ENCODE measurements at regions not wholly inside any gene's neighbourhood (a gene's known extent, or its start where the extent isn't known, plus 50 kb on each side); places are given as distances from the start of the nearest gene placed in this dataset.
"Not testable (repeated sequence)": the region's sequence is repeated elsewhere in the genome, so short reads cannot be mapped to it uniquely, and the experiment has no call there.

DNA sequence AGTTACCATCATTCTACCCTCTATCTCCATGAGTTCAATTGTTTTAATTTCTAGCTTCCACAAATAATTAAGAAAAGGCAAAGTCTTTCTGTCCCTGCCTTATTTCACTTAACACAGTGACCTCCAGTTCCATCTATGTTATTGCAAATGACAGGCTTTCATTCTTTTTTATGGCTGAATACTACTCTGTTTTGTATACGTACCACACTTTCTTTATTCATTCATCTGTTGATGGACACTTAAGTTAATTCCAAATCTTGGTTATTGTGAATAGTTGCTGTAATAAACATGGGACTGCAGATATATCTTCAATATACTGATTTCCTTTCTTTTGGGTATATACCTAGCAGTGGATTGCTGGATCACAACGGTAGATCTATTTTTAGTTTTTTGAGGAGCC, 314.1 kb downstream of the SV2B start:
- DNase-seq (ENCODE audit: low read depth), result no peak

DNA sequence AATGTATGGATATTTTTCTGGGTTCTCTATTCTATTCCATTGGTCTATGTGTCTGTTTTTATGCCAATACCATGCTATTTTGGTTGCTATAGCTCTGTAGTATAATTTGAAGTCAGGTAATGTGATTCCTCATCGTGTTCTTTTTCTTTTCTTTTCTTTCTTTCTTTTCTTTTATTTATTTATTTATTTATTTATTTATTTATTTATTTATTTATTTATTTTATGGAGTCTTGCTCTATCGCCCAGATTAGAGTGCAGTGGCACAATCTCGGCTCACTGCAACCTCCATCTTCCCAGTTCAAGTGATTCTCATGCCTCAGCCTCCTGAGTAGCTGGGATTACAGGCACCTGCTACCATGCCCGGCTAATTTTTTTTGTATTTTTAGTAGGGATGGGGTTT, 315.2 kb downstream of the SV2B start:
- DNase-seq (ENCODE audit: low read depth), result not testable (repeated sequence)

DNA sequence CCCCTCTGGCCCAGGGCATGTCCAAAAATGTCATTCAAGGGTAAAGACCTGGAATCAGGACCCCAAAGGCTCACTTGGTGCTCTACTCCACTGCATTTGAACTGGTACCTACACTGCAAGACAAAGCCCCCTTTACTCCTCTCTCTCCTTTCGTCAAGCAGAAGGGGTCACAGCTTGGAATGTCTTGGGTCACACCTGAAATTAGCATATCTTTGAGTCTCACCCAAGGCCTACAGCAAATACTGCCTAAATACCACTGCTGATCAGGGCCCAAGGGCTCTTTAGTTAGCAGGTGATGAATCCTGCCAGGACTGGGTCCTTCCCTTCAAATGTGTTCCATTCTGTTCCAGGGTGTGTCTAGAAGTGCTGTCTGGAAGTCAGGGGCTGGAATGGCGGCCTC, 320.6 kb downstream of the SV2B start:
- DNase-seq (ENCODE audit: low read depth), result no peak

DNA sequence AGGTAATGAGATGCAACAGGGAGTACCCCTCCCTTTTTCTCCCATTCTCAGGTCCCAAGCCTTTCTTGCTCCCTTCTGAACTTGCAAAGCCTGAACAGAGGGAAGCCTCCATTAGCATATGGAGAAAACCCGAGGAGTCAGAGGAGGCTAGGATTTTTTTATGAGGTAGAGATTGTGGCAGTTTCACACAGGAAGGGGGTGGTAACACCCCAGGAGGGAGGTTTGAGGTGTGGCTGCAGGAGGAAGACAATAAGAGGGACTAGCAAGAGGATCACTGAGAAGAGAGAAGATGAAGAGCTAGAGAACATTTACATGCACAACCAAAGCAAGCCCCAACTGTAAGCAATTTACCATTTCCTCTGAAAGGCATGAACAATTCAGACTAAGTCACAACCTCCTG, 322.7 kb downstream of the SV2B start:
- DNase-seq (ENCODE audit: low read depth), result no peak

DNA sequence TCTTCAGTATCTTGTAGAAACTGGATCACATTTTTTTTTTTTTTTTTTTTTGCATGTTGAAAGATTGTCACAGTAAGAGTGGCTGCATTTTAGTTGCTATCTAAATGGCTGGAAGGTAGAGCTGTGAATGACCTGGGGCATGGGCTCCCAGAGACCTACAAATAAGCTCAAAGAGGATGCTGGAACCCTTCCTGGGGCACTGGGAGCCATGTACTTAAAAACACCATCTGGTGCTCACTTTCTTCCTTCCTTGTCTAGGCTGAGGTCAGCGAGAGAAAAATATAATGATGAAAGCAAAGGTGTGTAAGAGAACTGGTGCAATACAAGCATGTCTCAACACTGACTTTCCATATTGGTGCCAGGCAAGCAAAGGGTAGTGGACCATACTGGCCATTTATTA, 323.9 kb downstream of the SV2B start:
- no peak for DNase-seq (ENCODE audit: low read depth)

DNA sequence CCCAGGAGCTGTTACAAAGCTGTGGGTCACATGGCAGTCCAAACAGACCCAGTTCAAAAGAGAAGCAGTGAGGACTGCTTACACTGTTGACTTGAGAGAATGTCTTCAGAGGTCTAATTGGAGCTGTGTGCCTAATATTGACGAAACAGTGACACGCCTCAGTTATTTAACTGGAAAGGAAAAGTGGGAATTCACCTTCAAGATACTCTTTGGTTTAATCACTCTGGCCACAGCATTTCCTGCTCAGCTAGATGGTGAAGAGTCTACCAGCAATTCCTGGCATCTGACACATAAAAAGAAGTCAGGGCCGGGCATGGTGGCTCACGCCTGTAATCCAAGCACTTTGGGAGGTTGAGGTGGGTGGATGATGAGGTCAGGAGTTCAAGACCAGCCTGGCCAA, 326.4 kb downstream of the SV2B start:
- no peak for DNase-seq (ENCODE audit: low read depth)

DNA sequence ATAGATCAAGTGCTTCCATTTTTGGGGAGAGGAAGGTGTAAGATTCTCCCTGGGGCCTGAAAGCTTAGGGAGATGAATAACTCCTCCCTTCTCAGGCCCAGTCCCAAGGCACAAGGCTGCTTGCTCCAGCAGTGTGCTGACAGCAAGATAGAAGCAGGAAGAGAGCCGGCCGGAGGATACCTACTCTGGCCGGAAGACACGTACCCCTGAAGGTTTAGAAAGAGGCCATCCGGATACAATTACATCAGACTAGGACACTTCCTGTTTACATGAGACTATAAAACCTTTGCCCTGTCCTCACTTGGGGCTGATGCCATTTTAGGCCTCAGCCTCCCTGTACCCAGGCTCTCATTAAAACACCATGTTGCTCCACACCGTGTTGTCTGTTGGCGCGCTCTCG, 329.9 kb downstream of the SV2B start:
- no peak for DNase-seq (ENCODE audit: low read depth)

DNA sequence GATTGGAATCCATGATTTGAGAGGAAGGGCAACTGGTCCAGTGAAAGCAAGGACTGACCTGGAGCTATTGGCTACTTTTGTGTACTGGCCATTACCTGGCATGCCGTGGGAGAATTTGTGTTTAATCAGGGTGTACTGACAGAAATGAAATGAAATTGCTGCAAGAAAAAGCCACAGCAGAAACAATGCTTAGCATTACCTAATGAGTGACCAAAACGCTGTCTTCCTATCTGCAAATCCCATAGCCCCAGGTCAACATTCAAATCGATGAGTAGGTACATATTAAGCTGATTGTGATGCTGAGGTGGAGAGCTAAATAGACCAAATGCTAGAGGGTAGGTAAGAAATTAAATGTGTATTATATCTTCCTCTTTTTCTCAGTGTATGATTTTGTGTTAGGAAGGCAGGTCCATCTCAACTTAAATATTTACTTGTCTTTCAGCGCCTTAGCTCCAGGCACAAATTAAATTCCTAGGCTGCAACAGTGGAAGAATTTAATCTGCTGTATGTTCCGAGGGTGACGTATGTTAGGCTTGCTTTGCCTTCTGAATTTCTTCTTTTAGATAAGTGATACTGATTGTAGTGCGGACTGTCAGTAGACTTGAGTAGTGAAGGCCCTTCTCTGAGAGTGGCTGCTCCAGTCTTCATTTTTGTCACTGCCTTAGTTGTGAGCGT, 331.1 kb downstream of the SV2B start:
- DNase-seq (ENCODE audit: low read depth), result no peak

DNA sequence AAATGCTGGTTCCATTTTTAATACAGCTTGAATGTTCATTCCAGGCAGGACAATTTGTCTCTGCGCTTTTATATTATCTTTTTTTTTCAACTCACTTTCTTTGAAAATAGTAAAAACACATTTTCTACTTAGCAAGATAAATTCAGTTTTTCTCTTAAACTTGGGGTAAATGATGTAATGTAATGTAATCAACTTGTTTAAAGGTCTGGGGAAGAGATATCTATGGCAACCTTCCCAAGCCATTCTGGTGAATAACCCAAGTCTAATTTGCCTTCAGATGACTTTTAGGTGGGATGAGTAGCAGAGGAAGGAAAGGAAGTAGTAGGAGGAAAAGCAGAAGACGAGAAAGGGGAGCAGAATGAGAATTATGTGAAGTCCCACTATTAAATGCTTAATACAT, 335.1 kb downstream of the SV2B start:
- DNase-seq (ENCODE audit: low read depth), result no peak

DNA sequence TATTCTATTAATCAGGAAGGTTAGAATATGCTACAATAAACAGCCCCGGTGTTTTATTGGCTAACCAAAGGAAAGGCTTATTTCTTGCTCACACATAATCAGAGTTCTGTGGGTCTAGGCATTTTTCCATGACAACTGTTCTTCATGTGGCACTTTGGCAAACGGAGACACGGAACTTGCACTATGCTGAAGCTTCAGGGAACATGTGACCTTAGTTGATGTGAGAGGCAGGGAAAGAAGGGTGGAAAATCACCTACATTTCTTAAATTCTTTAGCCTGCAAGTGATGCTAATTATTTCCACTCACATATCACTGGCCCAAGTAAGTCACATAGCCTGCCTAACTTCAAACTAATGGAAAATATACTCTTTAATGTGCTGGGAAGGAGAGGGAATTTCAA, 344.6 kb downstream of the SV2B start:
- no peak for DNase-seq (ENCODE audit: low read depth)

DNA sequence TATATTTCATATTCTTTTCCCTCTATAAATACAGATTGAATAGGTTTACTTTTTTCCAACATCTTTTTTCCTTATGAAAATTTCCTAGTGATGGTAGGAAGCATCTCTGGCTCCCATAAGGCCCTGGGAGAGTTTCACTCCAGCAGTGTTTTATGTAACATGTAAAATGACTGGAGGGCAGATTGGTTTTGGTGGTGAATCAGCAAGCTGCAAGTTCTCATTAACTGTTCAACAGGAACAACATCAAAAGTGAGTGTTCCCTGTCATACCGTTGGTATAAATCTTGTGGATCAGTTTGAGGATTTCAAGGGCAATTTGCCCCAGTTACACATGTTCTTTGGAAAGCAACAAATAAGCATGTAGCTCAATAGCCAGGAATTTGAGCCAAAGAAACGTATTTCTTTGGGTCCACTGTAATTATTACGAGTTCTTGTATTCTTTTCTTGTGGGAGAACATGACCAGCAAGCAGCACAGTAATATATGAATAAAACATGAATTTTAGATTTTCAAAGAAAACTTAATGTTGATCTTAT, 345.7 kb downstream of the SV2B start:
- DNase-seq (ENCODE audit: low read depth), result no peak

DNA sequence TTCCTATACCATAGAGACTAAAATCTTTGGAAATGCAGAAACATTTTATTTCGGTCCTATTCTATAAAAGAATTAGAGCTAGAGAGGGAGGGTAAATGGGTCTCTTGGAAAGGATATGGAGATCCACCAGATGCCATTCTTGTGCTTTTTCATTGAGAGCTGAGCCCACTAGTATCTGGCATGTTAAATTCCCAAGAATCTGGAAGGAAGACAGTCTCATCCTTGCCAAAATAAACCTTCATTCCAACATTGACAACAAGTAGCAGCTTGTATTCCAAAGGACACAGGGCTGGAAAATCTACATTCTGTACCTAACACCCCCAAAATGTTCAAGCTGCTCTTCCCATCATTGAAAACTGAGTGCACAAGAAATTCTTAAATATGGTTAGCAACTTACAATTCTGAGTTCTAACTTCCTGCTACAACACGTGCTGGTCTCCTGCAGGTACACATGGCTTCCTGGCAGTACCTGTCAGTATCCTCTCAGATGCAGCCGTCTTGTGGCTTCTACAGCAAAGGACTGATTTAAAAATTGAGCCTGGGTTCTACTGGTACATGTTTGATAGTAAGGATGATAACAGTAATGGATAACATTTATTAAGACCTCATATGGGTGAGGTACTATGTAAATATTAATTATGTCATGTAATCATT, 348.1 kb downstream of the SV2B start:
- DNase-seq (ENCODE audit: low read depth), result no peak

DNA sequence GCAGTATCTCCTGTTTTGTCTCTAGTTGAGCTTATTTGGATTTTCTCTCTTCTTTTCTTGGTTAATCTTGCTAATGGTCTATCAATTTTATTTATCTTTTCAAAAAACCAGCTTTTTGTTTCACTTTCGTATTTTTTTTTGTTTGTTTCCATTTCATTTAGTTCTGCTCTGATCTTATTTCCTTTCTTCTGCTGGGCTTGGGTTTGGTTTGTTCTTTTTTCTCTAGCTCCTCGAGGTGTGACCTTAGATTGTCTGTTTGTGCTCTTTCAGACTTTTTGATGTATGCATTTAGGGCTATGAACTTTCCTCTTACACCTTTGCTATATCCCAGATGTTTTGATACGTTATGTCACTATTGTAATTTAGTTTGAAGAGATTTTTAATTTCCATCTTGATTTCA, 353.3 kb downstream of the SV2B start:
- DNase-seq (ENCODE audit: low read depth), result not testable (repeated sequence)

DNA sequence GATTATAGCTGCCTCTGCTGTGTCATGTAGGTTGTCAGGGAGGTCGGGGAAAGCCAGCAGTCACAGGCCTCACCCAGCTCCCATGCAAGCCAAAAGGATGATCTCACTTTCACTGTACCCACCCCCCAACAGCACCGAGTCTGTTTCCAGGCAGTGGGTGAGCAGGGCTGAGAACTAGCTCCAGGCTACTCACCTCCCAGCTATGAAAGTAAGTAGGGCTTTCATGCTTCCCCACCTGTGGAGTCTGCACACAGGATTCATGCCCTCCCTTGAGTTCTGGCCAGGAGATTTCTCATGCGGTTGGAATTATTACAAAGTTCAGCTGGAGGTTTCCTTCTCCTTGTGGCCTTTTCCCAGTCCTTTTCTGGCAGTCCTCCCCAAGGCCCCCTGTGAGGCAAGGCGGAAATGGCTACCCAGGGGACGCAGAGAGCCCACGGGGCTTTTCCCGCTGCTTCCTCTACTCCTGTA, 356.2 kb downstream of the SV2B start:
- no peak for DNase-seq (ENCODE audit: low read depth)

DNA sequence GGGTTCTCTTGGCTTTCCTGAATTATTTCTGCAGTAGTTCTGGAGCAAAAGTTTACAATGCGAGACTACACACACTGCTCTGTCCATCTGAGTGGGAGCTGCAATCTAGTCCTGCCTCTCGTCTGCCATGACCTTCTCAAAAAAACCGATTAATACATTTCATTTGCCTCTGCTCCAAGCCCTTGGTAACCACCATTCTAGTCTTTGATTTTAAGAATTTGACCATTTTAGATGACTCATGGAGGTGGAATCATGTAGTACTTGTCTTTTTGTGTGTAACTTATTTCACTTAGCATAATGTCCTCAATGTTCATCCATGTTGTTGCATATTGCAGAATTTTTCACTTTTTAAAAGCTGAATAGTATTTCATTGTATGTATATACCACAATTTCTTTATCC, 356.9 kb downstream of the SV2B start:
- DNase-seq (ENCODE audit: low read depth), result no peak

DNA sequence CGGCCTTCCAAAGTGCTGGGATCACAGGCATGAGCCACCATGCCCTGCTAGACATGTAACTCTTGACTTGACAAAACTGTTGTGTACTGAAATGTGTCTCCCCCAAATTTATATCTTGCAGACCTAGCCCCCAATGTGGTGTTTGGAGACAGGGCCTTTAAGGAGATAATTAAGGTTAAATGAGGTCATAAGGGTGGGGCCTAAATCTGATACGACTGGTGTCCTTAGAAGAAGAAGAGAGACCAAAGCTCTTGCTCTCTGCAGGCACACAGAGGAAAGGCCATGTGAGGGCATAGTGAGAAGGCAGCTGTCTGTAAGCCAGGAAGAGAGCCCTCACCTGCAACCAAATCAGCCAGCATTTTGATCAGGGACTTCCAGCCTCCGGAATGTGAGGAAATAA, 361.3 kb downstream of the SV2B start:
- no peak for DNase-seq (ENCODE audit: low read depth)

DNA sequence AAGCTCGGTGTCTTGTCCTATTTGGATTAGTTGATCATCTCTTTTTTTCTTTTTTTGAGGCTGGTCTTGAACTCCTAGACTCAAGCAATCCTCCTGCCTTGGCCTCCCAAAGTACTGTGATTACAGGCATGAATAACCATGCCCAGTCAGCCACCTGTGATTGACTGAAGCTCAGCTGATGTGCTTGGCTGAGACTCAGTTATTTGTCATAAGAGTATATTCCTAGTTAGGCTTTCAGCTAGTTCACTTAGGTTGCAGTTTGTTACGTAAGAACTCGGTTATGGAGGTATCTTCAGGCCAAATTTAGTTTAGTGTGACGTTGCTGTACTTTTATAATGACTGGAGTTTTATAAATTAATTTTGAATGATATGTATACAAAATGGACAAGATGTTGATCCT, 365.0 kb downstream of the SV2B start:
- no peak for DNase-seq (ENCODE audit: low read depth)

DNA sequence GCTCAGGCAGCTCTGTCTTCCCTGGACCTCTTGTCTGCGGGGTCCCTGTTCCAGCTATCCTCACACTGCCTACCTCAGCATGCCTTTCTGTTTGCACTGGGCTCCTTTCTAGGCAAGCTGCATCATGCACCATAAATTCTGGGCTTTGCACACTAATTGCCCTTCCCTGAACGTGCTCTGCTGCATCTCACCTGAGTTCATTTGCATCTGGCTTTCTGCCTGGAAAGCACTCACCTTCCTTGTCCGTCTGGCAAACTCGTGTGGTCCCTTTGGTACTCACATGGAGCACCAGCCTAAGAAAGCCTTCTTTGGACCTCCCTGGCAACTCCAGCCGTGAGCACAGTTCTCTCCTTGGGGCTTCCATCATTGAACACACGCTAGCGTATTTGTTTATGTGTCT, 365.6 kb downstream of the SV2B start:
- DNase-seq (ENCODE audit: low read depth), result no peak

DNA sequence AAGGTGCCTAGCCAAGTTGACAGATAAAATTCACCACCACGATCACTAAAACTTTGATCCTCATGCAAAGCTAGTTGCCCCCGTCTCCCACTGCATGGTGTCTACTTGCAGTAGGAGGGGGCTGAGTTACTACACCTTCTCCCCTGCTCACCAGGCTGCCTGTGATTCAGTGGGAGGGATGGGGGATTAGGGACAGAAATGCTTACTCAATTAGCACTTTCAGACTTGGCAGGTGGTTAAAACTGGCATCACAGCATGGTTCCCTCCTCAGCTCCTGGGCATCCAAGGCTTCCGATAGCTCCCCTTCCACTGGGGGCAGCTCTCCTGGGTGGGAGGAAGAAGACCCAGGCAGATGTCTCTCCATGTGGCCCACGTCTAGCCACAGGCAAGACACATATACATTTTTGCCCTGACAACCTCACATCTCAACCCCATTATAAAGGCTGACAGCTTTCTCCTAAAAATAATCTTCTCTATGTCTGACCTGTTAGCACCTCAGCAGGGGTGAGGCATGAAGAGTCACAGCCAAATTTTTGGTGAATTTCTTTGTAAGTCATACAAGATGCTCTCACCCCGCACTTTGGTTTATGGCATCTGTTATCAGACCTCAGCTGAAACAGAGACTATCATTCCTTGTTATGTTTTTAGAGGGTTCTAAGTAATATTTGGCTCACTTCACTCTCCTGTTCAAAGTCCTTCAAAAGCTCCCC, 369.0 kb downstream of the SV2B start:
- DNase-seq (ENCODE audit: low read depth), result no peak

DNA sequence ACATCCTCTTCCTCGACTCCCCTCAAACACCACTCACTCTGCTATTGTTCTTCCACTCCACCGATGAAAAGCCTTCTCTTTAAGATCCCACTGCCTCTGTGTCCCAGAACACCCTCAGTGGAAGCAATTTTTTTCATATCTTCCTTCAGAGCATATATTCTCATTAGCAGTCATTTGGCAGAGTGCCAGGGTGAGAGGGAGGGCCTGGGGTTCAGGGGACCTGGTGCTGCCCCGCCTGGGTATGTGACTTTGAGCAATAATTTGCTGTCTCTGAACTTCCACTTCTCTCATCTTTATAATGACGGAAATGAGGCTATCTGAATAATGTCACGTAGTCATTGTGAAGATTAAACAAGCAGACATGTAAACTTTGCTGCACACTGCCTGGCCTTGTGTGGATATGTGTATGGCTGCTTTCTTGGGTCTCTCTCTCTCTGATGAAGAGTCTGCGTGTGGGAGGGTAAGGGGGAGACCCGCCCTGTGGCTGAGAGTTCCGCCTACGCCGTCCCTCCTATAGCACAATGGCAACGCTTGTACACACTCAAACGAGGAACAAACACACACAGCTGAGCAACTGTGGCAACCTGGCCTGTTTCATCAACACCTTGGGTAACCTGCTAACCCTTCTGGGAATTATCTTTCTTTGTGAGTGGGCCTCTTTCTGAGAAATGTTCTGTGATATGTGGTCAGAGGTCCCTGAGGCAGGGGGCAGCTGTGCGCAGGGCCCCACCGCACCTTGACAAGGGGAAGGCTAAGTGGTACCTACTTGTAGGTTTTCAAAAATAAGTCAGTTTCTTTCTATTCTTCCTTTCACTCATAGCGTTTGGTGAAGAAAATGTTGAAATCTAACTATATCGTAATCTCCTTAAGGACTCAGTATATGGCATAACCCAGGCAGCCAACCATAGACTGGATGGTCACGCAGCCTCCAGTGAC, 369.8 kb downstream of the SV2B start:
- no peak for DNase-seq (ENCODE audit: low read depth)

DNA sequence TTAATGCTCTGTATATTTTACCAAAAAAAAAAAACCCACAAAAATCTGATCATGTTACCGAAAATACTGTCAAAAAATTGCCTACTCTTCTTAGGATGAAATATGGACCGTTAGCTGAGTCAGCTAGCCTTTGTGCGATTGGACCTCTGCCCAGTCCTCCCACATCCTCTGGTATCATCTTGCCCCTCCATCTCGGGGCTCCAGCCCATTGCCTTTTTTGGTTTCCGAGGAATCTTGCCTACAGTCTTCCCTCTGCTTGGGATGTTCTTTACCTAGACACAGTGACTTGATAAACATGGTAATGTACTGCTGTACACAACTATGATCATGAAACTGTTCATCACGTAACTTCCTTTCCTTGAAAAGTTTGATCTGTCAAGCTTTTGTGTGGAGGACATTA, 371.4 kb downstream of the SV2B start:
- DNase-seq (ENCODE audit: low read depth), result no peak

DNA sequence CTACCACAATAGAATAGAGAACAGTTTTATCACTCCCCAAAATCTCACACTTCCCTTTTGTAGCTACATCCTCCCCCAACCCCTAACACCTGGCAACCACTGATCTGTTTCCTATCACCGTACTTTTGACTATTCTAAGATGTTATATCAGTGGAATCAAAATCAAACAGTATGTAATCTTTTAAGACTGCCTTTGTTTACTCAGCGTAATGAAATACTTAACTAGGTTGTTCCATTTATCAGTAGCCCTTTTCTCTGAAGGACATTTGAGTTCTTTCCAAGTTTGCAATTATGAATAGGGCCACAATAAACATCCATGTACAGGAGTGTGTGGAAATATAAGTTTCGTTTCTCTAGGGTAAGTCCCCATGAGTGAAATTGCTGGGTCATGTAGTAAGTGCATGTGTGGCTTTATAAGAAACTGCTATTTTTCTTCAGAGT, 372.3 kb downstream of the SV2B start:
- DNase-seq (ENCODE audit: low read depth), result no peak

Data from stimulated activated CD8-positive, alpha-beta memory T cell treated with anti-CD3 and anti-CD28 coated beads, Interleukin-15, amount 100 ng/mL, for 24 hours (primary cell).